ENCODE measurements at regions not wholly inside any gene's neighbourhood (a gene's known extent, or its start where the extent isn't known, plus 50 kb on each side); places are given as distances from the start of the nearest gene placed in this dataset.

GRCh38 chr3:159806412-159806811 is 182.2 kb upstream of the IL12A start:
- H3K36me3 ChIP-seq (ENCODE audit: control insufficient read depth in 2 of 2, insufficient read depth in 1 of 2, low read length in 2 of 2): no peaks in the 10 kb centered on the region
- peak; percentile 78 for TF ChIP-seq SP7 (tag by site-specific recombination; IDR thresholded peaks at IDR 0.05)
- TF ChIP-seq ZNF654 (tag by site-specific recombination; IDR thresholded peaks at IDR 0.05; ENCODE audit: low read depth): no peak
- ChIA-PET CTCF (interaction anchor here (1.2 to 3.0 kb wide), 9 partner anchors 12 to 200 kb away, joined by 3 to 12 read pairs (median 6); no protein-coding TSS in a partner anchor), POLR2A (no interaction called here)
- no peaks in the 10 kb centered on the region for H3K9me3 ChIP-seq (ENCODE audit: control insufficient read depth, insufficient read depth, low read depth, low read length)
- no peak overlapping the region for H3K27ac ChIP-seq (ENCODE audit: extremely low read depth, low read depth, low read length)
- H3K4me3 ChIP-seq (ENCODE audit: low read depth, low read length): no peak overlapping the region
- H3K4me1 ChIP-seq (ENCODE audit: control insufficient read depth, insufficient read depth, low read length): peaks cover 22% of the 10 kb centered on the region

- ChIA-PET CTCF (interaction anchor here (0.5 to 2.6 kb wide), 13 partner anchors 9 to 537 kb away, joined by 3 to 11 read pairs (median 3); partner anchors contain the start of gene IL12A), POLR2A (interaction anchor here (0.6 to 1.9 kb wide), 2 partner anchors 40 to 44 kb away, joined by 3 to 4 read pairs; no protein-coding TSS in a partner anchor)
These were observed 181.2 kb upstream of the IL12A start for GRCh38 chr3:159807137-159808040.

DNA sequence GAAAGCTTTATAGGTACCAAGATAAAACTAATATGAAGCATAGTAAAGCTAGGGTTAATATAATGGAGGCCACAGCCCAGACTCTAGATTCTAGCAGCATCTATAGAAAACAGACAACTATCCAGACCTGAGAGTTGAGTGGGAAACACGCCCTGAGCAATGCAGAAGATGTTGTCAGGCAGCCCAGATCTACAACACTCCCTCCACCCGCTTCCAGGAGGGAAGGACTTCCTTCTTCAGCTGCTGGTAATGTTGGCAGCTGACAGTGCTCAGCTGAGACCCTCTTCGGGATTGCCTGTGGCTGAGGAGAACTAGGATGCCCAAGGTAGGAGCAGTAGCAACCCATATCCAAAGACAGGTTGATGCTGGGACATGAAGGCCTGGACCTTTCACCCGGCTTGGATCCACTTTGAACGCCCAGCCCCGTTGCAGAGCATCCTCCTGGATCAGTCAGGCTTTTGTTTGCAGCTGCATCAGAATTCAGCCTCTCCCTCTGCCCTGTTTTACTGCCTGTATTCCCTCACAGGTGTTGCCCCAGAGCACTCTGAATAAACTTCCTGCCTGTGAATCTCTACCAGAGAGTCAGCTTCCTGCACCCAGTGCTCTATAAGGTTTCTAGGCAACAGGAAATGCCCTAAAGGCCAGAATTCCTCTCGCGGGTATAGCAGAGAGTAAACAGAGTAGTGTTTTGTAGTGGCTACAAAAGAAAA is 174.7 kb upstream of the IL12A start:
- Histone ChIP-seq H3K4me1 (ENCODE audit: control insufficient read depth, insufficient read depth, low read length) (peaks cover 4% of the 10 kb centered on the region; the same call in 1 of the 2 replicates), H3K27ac (ENCODE audit: extremely low read depth, low read depth, low read length) (no peak overlapping the region), H3K9me3 (ENCODE audit: control insufficient read depth, insufficient read depth, low read depth, low read length) (no peaks in the 10 kb centered on the region), H3K4me3 (ENCODE audit: low read depth, low read length) (no peak overlapping the region), H3K36me3 (ENCODE audit: control insufficient read depth in 2 of 2, insufficient read depth in 1 of 2, low read length in 2 of 2) (no peaks in the 10 kb centered on the region)
- CTCF ChIA-PET: interaction anchor here (0.7 to 0.9 kb wide), 5 partner anchors 8 to 88 kb away, joined by 3 to 4 read pairs (median 3); no protein-coding TSS in a partner anchor
- TF ChIP-seq FEZF1 (tag by site-specific recombination; IDR thresholded peaks at IDR 0.05) (peak; percentile 8; the same call in 1 of the 2 replicates), BCL11B (tag by site-specific recombination; IDR thresholded peaks at IDR 0.05; ENCODE audit: low read depth) (no peak)
- POLR2A ChIA-PET: no interaction called here

More at GRCh38 chr3:159807137-159808040, 181.2 kb upstream of the IL12A start:
- peaks cover 18% of the 10 kb centered on the region for H3K4me1 ChIP-seq (ENCODE audit: control insufficient read depth, insufficient read depth, low read length)
- TF ChIP-seq KLF7 (tag by site-specific recombination; IDR thresholded peaks at IDR 0.05; ENCODE audit: borderline replicate concordance): no peak
- TF ChIP-seq KLF16 (tag by site-specific recombination; IDR thresholded peaks at IDR 0.05): no peak
- TF ChIP-seq ZNF211 (tag by site-specific recombination; IDR thresholded peaks at IDR 0.05; ENCODE audit: low read depth): no peak
- TF ChIP-seq, protein P1, sequence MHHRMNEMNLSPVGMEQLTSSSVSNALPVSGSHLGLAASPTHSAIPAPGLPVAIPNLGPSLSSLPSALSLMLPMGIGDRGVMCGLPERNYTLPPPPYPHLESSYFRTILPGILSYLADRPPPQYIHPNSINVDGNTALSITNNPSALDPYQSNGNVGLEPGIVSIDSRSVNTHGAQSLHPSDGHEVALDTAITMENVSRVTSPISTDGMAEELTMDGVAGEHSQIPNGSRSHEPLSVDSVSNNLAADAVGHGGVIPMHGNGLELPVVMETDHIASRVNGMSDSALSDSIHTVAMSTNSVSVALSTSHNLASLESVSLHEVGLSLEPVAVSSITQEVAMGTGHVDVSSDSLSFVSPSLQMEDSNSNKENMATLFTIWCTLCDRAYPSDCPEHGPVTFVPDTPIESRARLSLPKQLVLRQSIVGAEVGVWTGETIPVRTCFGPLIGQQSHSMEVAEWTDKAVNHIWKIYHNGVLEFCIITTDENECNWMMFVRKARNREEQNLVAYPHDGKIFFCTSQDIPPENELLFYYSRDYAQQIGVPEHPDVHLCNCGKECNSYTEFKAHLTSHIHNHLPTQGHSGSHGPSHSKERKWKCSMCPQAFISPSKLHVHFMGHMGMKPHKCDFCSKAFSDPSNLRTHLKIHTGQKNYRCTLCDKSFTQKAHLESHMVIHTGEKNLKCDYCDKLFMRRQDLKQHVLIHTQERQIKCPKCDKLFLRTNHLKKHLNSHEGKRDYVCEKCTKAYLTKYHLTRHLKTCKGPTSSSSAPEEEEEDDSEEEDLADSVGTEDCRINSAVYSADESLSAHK (tag by site-specific recombination; IDR thresholded peaks at IDR 0.05): no peak
- H3K27ac ChIP-seq (ENCODE audit: extremely low read depth, low read depth, low read length): no peak overlapping the region
- no peak overlapping the region for H3K4me3 ChIP-seq (ENCODE audit: low read depth, low read length)
- no peaks in the 10 kb centered on the region for H3K36me3 ChIP-seq (ENCODE audit: control insufficient read depth in 2 of 2, insufficient read depth in 1 of 2, low read length in 2 of 2)
- H3K9me3 ChIP-seq (ENCODE audit: control insufficient read depth, insufficient read depth, low read depth, low read length): no peaks in the 10 kb centered on the region

DNA sequence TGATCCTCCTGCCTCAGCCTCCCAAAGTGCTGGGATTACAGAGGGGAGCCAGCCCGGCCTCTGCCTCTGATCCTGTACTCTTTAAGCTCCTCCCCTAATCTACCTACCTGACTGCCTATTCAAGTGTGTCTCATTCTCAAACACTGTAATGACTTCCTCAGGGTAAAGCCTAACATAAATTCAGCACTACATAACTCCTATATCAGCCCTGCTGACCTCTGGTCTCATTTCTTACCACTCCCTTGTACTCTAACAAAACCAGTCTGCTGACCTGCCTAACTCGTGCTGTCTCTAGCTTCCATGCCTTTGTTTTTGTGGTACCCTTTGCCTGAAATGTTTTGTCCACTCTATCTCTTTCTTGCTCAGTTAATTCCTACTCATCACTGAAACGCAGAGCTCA is 172.1 kb upstream of the IL12A start:
- Histone ChIP-seq H3K4me3 (ENCODE audit: low read depth, low read length) (no peak overlapping the region), H3K36me3 (ENCODE audit: control insufficient read depth in 2 of 2, insufficient read depth in 1 of 2, low read length in 2 of 2) (no peaks in the 10 kb centered on the region), H3K4me1 (ENCODE audit: control insufficient read depth, insufficient read depth, low read length) (peaks cover 6% of the 10 kb centered on the region), H3K27ac (ENCODE audit: extremely low read depth, low read depth, low read length) (no peak overlapping the region), H3K9me3 (ENCODE audit: control insufficient read depth, insufficient read depth, low read depth, low read length) (no peaks in the 10 kb centered on the region)
- ChIA-PET CTCF (interaction anchor here (0.7 to 2.5 kb wide), 6 partner anchors 9 to 190 kb away, joined by 3 to 14 read pairs (median 3); partner anchors contain the start of gene IL12A), POLR2A (no interaction called here)
- TF ChIP-seq ZNF692 (tag by site-specific recombination; IDR thresholded peaks at IDR 0.05) (no peak), KLF8 (tag by site-specific recombination; IDR thresholded peaks at IDR 0.05) (no peak), ATF2 (tag by site-specific recombination; IDR thresholded peaks at IDR 0.05; ENCODE audit: low read depth) (no peak), ZNF366 (tag by site-specific recombination; conservative IDR thresholded peaks at IDR 0.05) (no peak), CTCF (tag by site-specific recombination; IDR thresholded peaks at IDR 0.05) (no peak), MZF1 (tag by site-specific recombination; IDR thresholded peaks at IDR 0.05; ENCODE audit: borderline replicate concordance) (no peak), ZNF76 (tag by site-specific recombination; IDR thresholded peaks at IDR 0.05; ENCODE audit: borderline replicate concordance, low read depth) (no peak)
- TF ChIP-seq, protein P2, sequence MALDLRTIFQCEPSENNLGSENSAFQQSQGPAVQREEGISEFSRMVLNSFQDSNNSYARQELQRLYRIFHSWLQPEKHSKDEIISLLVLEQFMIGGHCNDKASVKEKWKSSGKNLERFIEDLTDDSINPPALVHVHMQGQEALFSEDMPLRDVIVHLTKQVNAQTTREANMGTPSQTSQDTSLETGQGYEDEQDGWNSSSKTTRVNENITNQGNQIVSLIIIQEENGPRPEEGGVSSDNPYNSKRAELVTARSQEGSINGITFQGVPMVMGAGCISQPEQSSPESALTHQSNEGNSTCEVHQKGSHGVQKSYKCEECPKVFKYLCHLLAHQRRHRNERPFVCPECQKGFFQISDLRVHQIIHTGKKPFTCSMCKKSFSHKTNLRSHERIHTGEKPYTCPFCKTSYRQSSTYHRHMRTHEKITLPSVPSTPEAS (tag by site-specific recombination; IDR thresholded peaks at IDR 0.05): no peak

Data from HEK293 (cell line).